Lower lobe of right lung (tissue), 2 donors: ENCODE measurements at regions not wholly inside any gene's neighbourhood (a gene's known extent, or its start where the extent isn't known, plus 50 kb on each side); places are given as distances from the start of the nearest gene placed in this dataset.
"Not testable (repeated sequence)": the region's sequence is repeated elsewhere in the genome, so short reads cannot be mapped to it uniquely, and the experiment has no call there.

Experiments used
- ATAC-seq, 2 donors: fragments of 200-7000 bp; cut with Tn5 transposase; one replicate each; pipeline ENCODE4 v1.9.1; 2020 to 2022; ENCODE audit warnings: mild to moderate bottlenecking in 2 of 2, moderate library complexity in 2 of 2
- DNase-seq: peaks from one replicate; pipeline ENCODE4 v3.0.0-alpha.2; 2020
- H3K27ac ChIP-seq: fragments of 200-600 bp; one replicate; pipeline ENCODE4 v1.8.0; 2022
- H3K27me3 ChIP-seq: fragments of 200-600 bp; one replicate; pipeline ENCODE4 v1.8.0; 2022; ENCODE audit warnings: low read depth
- H3K36me3 ChIP-seq: fragments of 200-600 bp; one replicate; pipeline ENCODE4 v1.8.0; 2022; ENCODE audit warnings: mild to moderate bottlenecking
- H3K4me1 ChIP-seq: fragments of 200-600 bp; one replicate; pipeline ENCODE4 v1.8.0; 2022
- H3K4me3 ChIP-seq: fragments of 200-600 bp; one replicate; pipeline ENCODE4 v1.8.0; 2022; ENCODE audit warnings: mild to moderate bottlenecking
- H3K9me3 ChIP-seq: fragments of 200-600 bp; one replicate; pipeline ENCODE4 v1.8.0; 2022
- CTCF ChIP-seq: fragments of 200-600 bp; IDR thresholded peaks from one replicate; pipeline ENCODE4 v1.8.0; 2022; ENCODE audit warnings: antibody characterized with exemption, mild to moderate bottlenecking
- intact Hi-C: fragments of 100-400 bp; cut with DNase I; formaldehyde crosslinking; loops from one replicate; pipeline ENCODE4 v1.11.0; 2022
- donor health status: DM: no; HTN: yes; CAD: no; lungs with severe emphysema.

- ATAC-seq, intact Hi-C loops, H3K4me3 ChIP-seq, H3K36me3 ChIP-seq, H3K4me1 ChIP-seq, H3K27ac ChIP-seq, DNase-seq, H3K27me3 ChIP-seq, H3K9me3 ChIP-seq: not testable (repeated sequence)
These were observed 183.0 kb downstream of the HACE1 start for GRCh38 chr6:104676679-104677078.

GRCh38 chr6:104675161-104675560 lies 184.6 kb downstream of the HACE1 start:
- intact Hi-C loops, DNase-seq, H3K36me3 ChIP-seq, H3K4me3 ChIP-seq, H3K9me3 ChIP-seq, H3K27me3 ChIP-seq, ATAC-seq, H3K27ac ChIP-seq, H3K4me1 ChIP-seq: not testable (repeated sequence)

GRCh38 chr6:104673078-104673477 lies 186.6 kb downstream of the HACE1 start:
- not testable (repeated sequence) for H3K27me3 ChIP-seq

GRCh38 chr6:104671591-104671891 lies 188.2 kb downstream of the HACE1 start:
- H3K9me3 ChIP-seq, intact Hi-C loops, H3K27ac ChIP-seq, H3K4me3 ChIP-seq, DNase-seq, H3K36me3 ChIP-seq, H3K27me3 ChIP-seq, H3K4me1 ChIP-seq, ATAC-seq: not testable (repeated sequence)

More at GRCh38 chr6:104673078-104673477, 186.6 kb downstream of the HACE1 start:
- H3K36me3 ChIP-seq, H3K9me3 ChIP-seq, H3K4me3 ChIP-seq, ATAC-seq, H3K27ac ChIP-seq, DNase-seq, H3K4me1 ChIP-seq, intact Hi-C loops: not testable (repeated sequence)

GRCh38 chr6:104670834-104671590 lies 188.7 kb downstream of the HACE1 start:
- H3K27ac ChIP-seq, intact Hi-C loops, H3K9me3 ChIP-seq, DNase-seq, H3K36me3 ChIP-seq, H3K4me1 ChIP-seq, ATAC-seq, H3K27me3 ChIP-seq, H3K4me3 ChIP-seq: not testable (repeated sequence)

GRCh38 chr6:104669483-104669882 lies 190.2 kb downstream of the HACE1 start:
- Histone ChIP-seq H3K4me1 (no peaks in the 10 kb centered on the region), H3K36me3 (no peaks in the 10 kb centered on the region), H3K4me3 (no peak overlapping the region), H3K27me3 (no peaks in the 10 kb centered on the region), H3K9me3 (no peaks in the 10 kb centered on the region), H3K27ac (no peak overlapping the region)
- no peak for TF ChIP-seq CTCF
- ATAC-seq (no peak), DNase-seq (no peak)
- intact Hi-C loops: no loop called here

GRCh38 chr6:104656235-104656634 lies 203.5 kb downstream of the HACE1 start:
- no peaks in the 10 kb centered on the region for H3K27me3 ChIP-seq
- DNase-seq: no peak
- no peak for ATAC-seq
- no peak overlapping the region for H3K27ac ChIP-seq
- TF ChIP-seq CTCF: no peak
- H3K4me1 ChIP-seq: no peaks in the 10 kb centered on the region
- no peaks in the 10 kb centered on the region for H3K9me3 ChIP-seq
- H3K4me3 ChIP-seq: no peak overlapping the region
- H3K36me3 ChIP-seq: no peaks in the 10 kb centered on the region
- intact Hi-C loops: no loop called here

- no peak for DNase-seq
- TF ChIP-seq CTCF: no peak
- Histone ChIP-seq H3K9me3 (no peaks in the 10 kb centered on the region), H3K27me3 (no peaks in the 10 kb centered on the region), H3K36me3 (no peaks in the 10 kb centered on the region), H3K4me3 (no peak overlapping the region), H3K4me1 (no peaks in the 10 kb centered on the region), H3K27ac (no peak overlapping the region)
- intact Hi-C loops: no loop called here
- no peak for ATAC-seq
These were observed 205.9 kb downstream of the HACE1 start for GRCh38 chr6:104653781-104654180.
